CD14-positive monocyte (primary cell): ENCODE measurements at regions not wholly inside any gene's neighbourhood (a gene's known extent, or its start where the extent isn't known, plus 50 kb on each side); places are given as distances from the start of the nearest gene placed in this dataset.
A peak's percentile ranks its signal among the peaks of the same experiment; 100 is the strongest.

Source experiments
- DNase-seq, 3 donors: peaks; one replicate each; pipeline ENCODE4 v3.0.0-alpha.2; 2011 to 2022
- H2AFZ ChIP-seq: 2 replicates; pipeline ENCODE4 v1.6.0; 2012; ENCODE audit warnings: mild to moderate bottlenecking, low read depth, low read length, inconsistent platforms; ENCODE audit not compliant: insufficient read depth, poor library complexity, severe bottlenecking
- H3K27ac ChIP-seq, 2 donors: 1 replicate in 1 of 2; 2 replicates in 1 of 2; pipeline ENCODE4 v1.5.1; 2012 to 2013; ENCODE audit warnings: low read length in 2 of 2, control low read depth in 1 of 2, inconsistent platforms in 1 of 2, low read depth in 1 of 2, mild to moderate bottlenecking in 1 of 2
- H3K27me3 ChIP-seq, 2 donors: one replicate each; pipeline versions ENCODE4 v1.6.0 to v1.6.1; 2011 to 2013; ENCODE audit warnings: low read length in 2 of 2; ENCODE audit not compliant: control insufficient read depth in 2 of 2, insufficient read depth in 2 of 2
- H3K36me3 ChIP-seq, 2 donors: replicated peaks in 1 of 2; 1 replicate in 1 of 2; 2 replicates in 1 of 2; pipeline versions ENCODE4 v1.5.1 to v1.6.1; 2012 to 2013; ENCODE audit warnings: low read length in 2 of 2, control low read depth in 1 of 2, inconsistent platforms in 1 of 2, mild to moderate bottlenecking in 1 of 2; ENCODE audit not compliant: insufficient read depth in 2 of 2, control insufficient read depth in 1 of 2
- H3K4me1 ChIP-seq, 2 donors: 1 replicate in 1 of 2; 2 replicates in 1 of 2; pipeline versions ENCODE4 v1.5.1 to v1.6.1; 2012 to 2013; ENCODE audit warnings: low read length in 2 of 2, control low read depth in 1 of 2, inconsistent platforms in 1 of 2, mild to moderate bottlenecking in 1 of 2, moderate library complexity in 1 of 2; ENCODE audit not compliant: insufficient read depth in 2 of 2, control insufficient read depth in 1 of 2
- H3K4me2 ChIP-seq: replicated peaks from 2 replicates; pipeline ENCODE3; 2012; ENCODE audit warnings: low read length, moderate library complexity, mild to moderate bottlenecking; ENCODE audit not compliant: poor library complexity, severe bottlenecking; ENCODE audit errors: extremely low read depth
- H3K4me3 ChIP-seq, 3 experiments: fragments of 200-600 bp in 1 of 3; sonication (generic) in 1 of 3; replicated peaks in 1 of 3; 1 replicate in 2 of 3; 2 replicates in 1 of 3; pipeline ENCODE4 v1.5.1; 2011 to 2013; ENCODE audit warnings: low read length in 3 of 3, mild to moderate bottlenecking in 3 of 3, control low read depth in 2 of 3, low read depth in 2 of 3, inconsistent platforms in 1 of 3, moderate library complexity in 1 of 3
- H3K79me2 ChIP-seq: 2 replicates; pipeline ENCODE4 v1.6.0; 2012; ENCODE audit warnings: mild to moderate bottlenecking, control low read depth, inconsistent platforms, low read length, moderate library complexity; ENCODE audit not compliant: insufficient read depth
- H3K9ac ChIP-seq: 2 replicates; pipeline ENCODE4 v1.6.0; 2017; ENCODE audit warnings: low read length, mild to moderate bottlenecking; ENCODE audit not compliant: insufficient read depth, poor library complexity, severe bottlenecking
- H3K9me3 ChIP-seq, 2 donors: replicated peaks in 1 of 2; 1 replicate in 1 of 2; 2 replicates in 1 of 2; pipeline versions ENCODE4 v1.5.1 to v1.6.1; 2012 to 2013; ENCODE audit warnings: low read length in 2 of 2, control low read depth in 1 of 2; ENCODE audit not compliant: control insufficient read depth in 1 of 2, insufficient read depth in 1 of 2
- H4K20me1 ChIP-seq: 2 replicates; pipeline ENCODE4 v1.6.0; 2012; ENCODE audit warnings: mild to moderate bottlenecking, low read length, control low read depth, moderate library complexity; ENCODE audit not compliant: insufficient read depth
- H3K27ac Mint-ChIP-seq, 7 donors: one replicate each; pipeline ENCODE4 v1.8.0; 2020; ENCODE audit warnings: mild to moderate bottlenecking in 7 of 7, mixed read lengths in 7 of 7, moderate library complexity in 6 of 7, inconsistent platforms in 2 of 7
- H3K27me3 Mint-ChIP-seq, 3 donors: one replicate each; pipeline ENCODE4 v1.8.0; 2021 to 2022; ENCODE audit warnings: low read depth in 3 of 3, mild to moderate bottlenecking in 3 of 3, mixed read lengths in 3 of 3, moderate library complexity in 3 of 3, inconsistent platforms in 1 of 3
- H3K36me3 Mint-ChIP-seq, 2 donors: one replicate each; pipeline ENCODE4 v1.8.0; 2020; ENCODE audit warnings: mixed read lengths in 2 of 2, inconsistent platforms in 1 of 2, mild to moderate bottlenecking in 1 of 2
- H3K4me1 Mint-ChIP-seq: one replicate; pipeline ENCODE4 v1.8.0; 2020; ENCODE audit warnings: mild to moderate bottlenecking, mixed read lengths
- H3K4me3 Mint-ChIP-seq, 2 donors: one replicate each; pipeline ENCODE4 v1.8.0; 2020; ENCODE audit warnings: mild to moderate bottlenecking in 2 of 2, mixed read lengths in 2 of 2, moderate library complexity in 1 of 2
- H3K9me3 Mint-ChIP-seq, 7 donors: one replicate each; pipeline ENCODE4 v1.8.0; 2020 to 2022; ENCODE audit warnings: mixed read lengths in 7 of 7, mild to moderate bottlenecking in 6 of 7, moderate library complexity in 6 of 7, inconsistent platforms in 2 of 7
- CTCF ChIP-seq: fragments of 200-600 bp; IDR thresholded peaks from one replicate; pipeline ENCODE4 v1.8.0; 2022; ENCODE audit warnings: antibody characterized with exemption, mild to moderate bottlenecking
- WGBS: methylation state at CpG from one replicate; pipeline ENCODE4 v1.1.5; 2013; ENCODE audit warnings: missing lambda C conversion rate; ENCODE audit not compliant: insufficient coverage; 5-methylcytosine and 5-hydroxymethylcytosine counted together
- intact Hi-C, 2 donors: fragments of 100-400 bp; cut with micrococcal nuclease; formaldehyde crosslinking; loops; one replicate each; pipeline versions ENCODE4 v1.15.0 to v1.15.1; 2023

- Mint-ChIP-seq H3K27me3 (peaks cover 0 to 5% (median 2%) of the 10 kb centered on the region in 3 donors), H3K27ac (peak overlapping the region in 1 of 7 donors; percentile 35), H3K4me3 (no peak overlapping the region), H3K9me3 (peaks cover 0 to 8% (median 4%) of the 10 kb centered on the region in 7 donors), H3K36me3 (no peaks in the 10 kb centered on the region), H3K4me1 (peaks cover 11% of the 10 kb centered on the region)
- 100% methylated on average over 1 of the region's 4 CpGs for WGBS
- H3K4me1 ChIP-seq, result no peaks in the 10 kb centered on the region
- no peak overlapping the region for H2AFZ ChIP-seq
- no peak overlapping the region for H3K27ac ChIP-seq
- H3K9me3 ChIP-seq, result no peaks in the 10 kb centered on the region
- no peak overlapping the region for H3K4me3 ChIP-seq
- DNase-seq, result no peak
- no peaks in the 10 kb centered on the region for H4K20me1 ChIP-seq
- no peaks in the 10 kb centered on the region for H3K79me2 ChIP-seq
- intact Hi-C loops, result no loop called here
- no peak overlapping the region for H3K9ac ChIP-seq
- H3K36me3 ChIP-seq, result no peaks in the 10 kb centered on the region
- H3K27me3 ChIP-seq, result no peaks in the 10 kb centered on the region
- H3K4me2 ChIP-seq, result no peak overlapping the region
- no peak for TF ChIP-seq CTCF
These were observed 51.4 kb upstream of the LIPC start for GRCh38 chr15:58380280-58380945.

- Mint-ChIP-seq H3K4me1 (peaks cover 11% of the 10 kb centered on the region), H3K9me3 (peaks cover 0 to 8% (median 4%) of the 10 kb centered on the region in 7 donors), H3K4me3 (no peak overlapping the region), H3K27me3 (peaks cover 0 to 5% (median 2%) of the 10 kb centered on the region in 3 donors), H3K27ac (peak overlapping the region in 4 of 7 donors; percentile 53 to 70 (median 65)), H3K36me3 (no peaks in the 10 kb centered on the region)
- H3K27ac ChIP-seq, result no peak overlapping the region
- H3K79me2 ChIP-seq, result no peaks in the 10 kb centered on the region
- no peaks in the 10 kb centered on the region for H3K9me3 ChIP-seq
- no peak overlapping the region for H3K9ac ChIP-seq
- TF ChIP-seq CTCF, result no peak
- H3K27me3 ChIP-seq, result no peaks in the 10 kb centered on the region
- H4K20me1 ChIP-seq, result no peaks in the 10 kb centered on the region
- intact Hi-C loops, result no loop called here
- peak; percentile 17 to 78 (median 32) for DNase-seq
- no peak overlapping the region for H2AFZ ChIP-seq
- WGBS, result 60% methylated on average over 1 of the region's 4 CpGs
- no peak overlapping the region for H3K4me3 ChIP-seq
- no peak overlapping the region for H3K4me2 ChIP-seq
- H3K36me3 ChIP-seq, result no peaks in the 10 kb centered on the region
- no peaks in the 10 kb centered on the region for H3K4me1 ChIP-seq
These were observed 50.1 kb upstream of the LIPC start for GRCh38 chr15:58381697-58382096.
